H9 (cell line): ENCODE measurements at regions not wholly inside any gene's neighbourhood (a gene's known extent, or its start where the extent isn't known, plus 50 kb on each side); places are given as distances from the start of the nearest gene placed in this dataset.

ENCODE experiments used
- DNase-seq: peaks from one replicate; pipeline ENCODE4 v3.0.0-alpha.2; 2017
- H2AFZ ChIP-seq: one replicate; pipeline ENCODE4 v1.6.1; 2013; ENCODE audit warnings: mild to moderate bottlenecking, low read length, control low read depth, moderate library complexity
- H2AK5ac ChIP-seq: 2 replicates; pipeline ENCODE4 v1.6.1; 2013; ENCODE audit warnings: low read length, control low read depth, mixed read lengths; ENCODE audit not compliant: insufficient read length
- H2BK120ac ChIP-seq: one replicate; pipeline ENCODE4 v1.6.1; 2013; ENCODE audit warnings: low read depth, mild to moderate bottlenecking, low read length, control low read depth, inconsistent platforms; ENCODE audit not compliant: poor library complexity, severe bottlenecking
- H2BK12ac ChIP-seq: 2 replicates; pipeline ENCODE4 v1.6.1; 2013; ENCODE audit warnings: low read length, control low read depth, mixed read lengths, low read depth; ENCODE audit not compliant: insufficient read length
- H2BK15ac ChIP-seq: 2 replicates; pipeline ENCODE4 v1.6.1; 2013; ENCODE audit warnings: low read depth, low read length, control low read depth
- H2BK20ac ChIP-seq: one replicate; pipeline ENCODE4 v1.6.1; 2013; ENCODE audit warnings: low read depth, mild to moderate bottlenecking, low read length, control low read depth, inconsistent platforms; ENCODE audit not compliant: poor library complexity, severe bottlenecking
- H2BK5ac ChIP-seq: 2 replicates; pipeline ENCODE4 v1.6.1; 2013; ENCODE audit warnings: low read length, control low read depth, mixed read lengths; ENCODE audit not compliant: insufficient read length
- H3K14ac ChIP-seq: 2 replicates; pipeline ENCODE4 v1.6.1; 2013; ENCODE audit warnings: low read length, control low read depth; ENCODE audit not compliant: insufficient read depth
- H3K18ac ChIP-seq: 2 replicates; pipeline ENCODE4 v1.6.1; 2013; ENCODE audit warnings: low read depth, mild to moderate bottlenecking, mixed read lengths, low read length, control low read depth; ENCODE audit not compliant: insufficient read length
- H3K23ac ChIP-seq: 2 replicates; pipeline ENCODE4 v1.6.1; 2013; ENCODE audit warnings: low read length, control low read depth, mixed read lengths, low read depth; ENCODE audit not compliant: insufficient read length
- H3K23me2 ChIP-seq: 2 replicates; pipeline ENCODE4 v1.6.1; 2013; ENCODE audit warnings: low read depth, mild to moderate bottlenecking, mixed read lengths, low read length, control low read depth; ENCODE audit not compliant: insufficient read length, poor library complexity, severe bottlenecking
- H3K27ac ChIP-seq: 2 replicates; pipeline ENCODE4 v1.5.1; 2013; ENCODE audit warnings: low read length, control low read depth, mixed read lengths, low read depth; ENCODE audit not compliant: insufficient read length
- H3K27me3 ChIP-seq: 2 replicates; pipeline ENCODE4 v1.6.1; 2013; ENCODE audit warnings: low read length, control low read depth, inconsistent platforms; ENCODE audit not compliant: insufficient read depth
- H3K4ac ChIP-seq: 2 replicates; pipeline ENCODE4 v1.6.1; 2013; ENCODE audit warnings: low read depth, mild to moderate bottlenecking, control low read depth, inconsistent platforms, low read length, moderate library complexity
- H3K4me1 ChIP-seq: 2 replicates; pipeline ENCODE4 v1.6.1; 2013; ENCODE audit warnings: low read length, control low read depth, inconsistent platforms; ENCODE audit not compliant: insufficient read depth
- H3K4me2 ChIP-seq: 2 replicates; pipeline ENCODE4 v1.6.1; 2013; ENCODE audit warnings: low read length, control low read depth, mixed read lengths; ENCODE audit not compliant: insufficient read length, insufficient read depth
- H3K56ac ChIP-seq: 2 replicates; pipeline ENCODE4 v1.6.1; 2013; ENCODE audit warnings: low read depth, mild to moderate bottlenecking, mixed read lengths, low read length, control low read depth; ENCODE audit not compliant: insufficient read length
- H3K79me1 ChIP-seq: 2 replicates; pipeline ENCODE4 v1.6.1; 2013; ENCODE audit warnings: low read depth, mild to moderate bottlenecking, moderate library complexity, low read length, control low read depth, inconsistent platforms; ENCODE audit not compliant: insufficient read depth, poor library complexity, severe bottlenecking
- H3K79me2 ChIP-seq: 2 replicates; pipeline ENCODE4 v1.6.1; 2013; ENCODE audit warnings: low read length, control low read depth, inconsistent platforms; ENCODE audit not compliant: insufficient read depth
- H3K9ac ChIP-seq: 2 replicates; pipeline ENCODE4 v1.6.1; 2013; ENCODE audit warnings: low read length, control low read depth, mixed read lengths; ENCODE audit not compliant: insufficient read length; ENCODE audit errors: extremely low read depth
- H3K9me3 ChIP-seq: one replicate; pipeline ENCODE4 v1.6.1; 2013; ENCODE audit warnings: low read depth, low read length, inconsistent platforms; ENCODE audit not compliant: control insufficient read depth
- H3T11ph ChIP-seq: one replicate; pipeline ENCODE4 v1.6.1; 2013; ENCODE audit warnings: mild to moderate bottlenecking, low read length, control low read depth, inconsistent platforms
- H4K20me1 ChIP-seq: one replicate; pipeline ENCODE4 v1.6.1; 2013; ENCODE audit not compliant: control insufficient read depth, insufficient read length, insufficient read depth
- H4K5ac ChIP-seq: 2 replicates; pipeline ENCODE4 v1.6.1; 2013; ENCODE audit warnings: low read depth, mild to moderate bottlenecking, mixed read lengths, low read length, control low read depth; ENCODE audit not compliant: insufficient read length
- H4K8ac ChIP-seq: replicated peaks from 2 replicates; pipeline ENCODE4 v1.6.1; 2013; ENCODE audit warnings: low read length, control low read depth, mixed read lengths, low read depth; ENCODE audit not compliant: insufficient read length
- H4K91ac ChIP-seq: 2 replicates; pipeline ENCODE4 v1.6.1; 2013; ENCODE audit warnings: low read depth, mild to moderate bottlenecking, moderate library complexity, mixed read lengths, low read length, control low read depth; ENCODE audit not compliant: insufficient read length
- H3K27ac Mint-ChIP-seq, 3 experiments: 2 replicates in 2 of 3; 3 replicates in 1 of 3; pipeline ENCODE4 v1.8.0; 2020 to 2021; ENCODE audit warnings: mixed read lengths in 3 of 3, mild to moderate bottlenecking in 1 of 3, moderate library complexity in 1 of 3
- H3K27me3 Mint-ChIP-seq: 2 replicates; pipeline ENCODE4 v1.8.0; 2021; ENCODE audit warnings: low read depth, mild to moderate bottlenecking, moderate library complexity, mixed read lengths
- H3K36me3 Mint-ChIP-seq, 3 experiments: 2 replicates in 2 of 3; 3 replicates in 1 of 3; pipeline ENCODE4 v1.8.0; 2020 to 2021; ENCODE audit warnings: low read depth in 3 of 3, mixed read lengths in 3 of 3; ENCODE audit not compliant: insufficient read depth in 1 of 3
- H3K4me1 Mint-ChIP-seq, 2 experiments: 2 replicates each; pipeline ENCODE4 v1.8.0; 2020; ENCODE audit warnings: mixed read lengths in 2 of 2
- H3K4me3 Mint-ChIP-seq, 2 experiments: 2 replicates in 1 of 2; 3 replicates in 1 of 2; pipeline ENCODE4 v1.8.0; 2020 to 2021; ENCODE audit warnings: mild to moderate bottlenecking in 2 of 2, mixed read lengths in 2 of 2, moderate library complexity in 1 of 2
- H3K9me3 Mint-ChIP-seq, 2 experiments: 2 replicates in 1 of 2; 3 replicates in 1 of 2; pipeline ENCODE4 v1.8.0; 2020; ENCODE audit warnings: mild to moderate bottlenecking in 2 of 2, mixed read lengths in 2 of 2, moderate library complexity in 1 of 2
- WGBS: extraction: QIAGEN DNeasy Blood & Tissue Kit; methylation state at CpG from one replicate; pipeline ENCODE4 v1.1.7; 2013; ENCODE audit warnings: missing lambda C conversion rate, low lambda C conversion rate, mixed read lengths; ENCODE audit not compliant: insufficient read length; ENCODE audit errors: extremely low coverage; 5-methylcytosine and 5-hydroxymethylcytosine counted together
- TF ChIP-seq, protein P1 (sequence below): fragments of 200-600 bp; sonication (generic); conservative IDR thresholded peaks from 3 replicates; pipeline ENCODE4 v1.8.0; 2021; ENCODE audit warnings: antibody characterized with exemption, mild to moderate bottlenecking

DNA sequence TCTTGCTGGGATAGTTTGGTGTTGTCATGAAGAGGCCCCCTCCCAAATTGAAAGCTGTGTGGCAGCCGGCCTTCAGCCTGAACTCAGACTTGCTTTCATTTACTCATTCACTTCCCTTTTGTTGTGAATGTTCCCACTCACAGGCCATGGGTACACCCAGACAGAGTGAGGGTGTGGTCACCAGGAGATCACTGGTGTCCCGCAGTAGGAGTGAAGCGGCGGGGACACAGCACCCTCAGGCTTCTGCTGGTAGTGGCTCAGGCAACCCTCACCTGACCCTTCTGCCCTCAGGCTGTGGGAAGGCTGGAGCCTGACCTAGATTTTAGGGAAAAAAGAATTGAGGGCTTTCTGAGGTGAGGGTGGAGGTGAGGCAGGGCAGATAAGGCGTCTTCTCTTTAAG lies 244.4 kb downstream of the SOX2 start:
- peak overlapping the region in 2 of 3 experiments; percentile 29 to 31; a peak in 1 of 7 replicates for H3K27ac Mint-ChIP-seq
- no peak overlapping the region for H3K18ac ChIP-seq

More for the DNA sequence above, 244.4 kb downstream of the SOX2 start:
- Histone ChIP-seq H3K27me3 (0 out of 2 replicates have a peak, but pooled peaks cover 2% of the 10 kb centered on the region), H4K5ac (no peak overlapping the region), H3K9me3 (no peaks in the 10 kb centered on the region), H3K9ac (no peak overlapping the region), H2BK12ac (no peak overlapping the region), H3K4ac (no peak overlapping the region), H3K56ac (no peak overlapping the region), H3T11ph (no peak overlapping the region), H3K4me2 (no peak overlapping the region), H2BK5ac (no peak overlapping the region), H3K27ac (no peak overlapping the region), H2AK5ac (no peak overlapping the region), H3K23ac (no peak overlapping the region), H3K79me1 (no peaks in the 10 kb centered on the region), H2AFZ (no peak overlapping the region), H2BK20ac (no peak overlapping the region), H4K91ac (no peak overlapping the region), H3K14ac (no peak overlapping the region), H4K8ac (no peak overlapping the region), H4K20me1 (no peaks in the 10 kb centered on the region), H2BK120ac (no peak overlapping the region), H3K79me2 (no peaks in the 10 kb centered on the region), H3K23me2 (no peaks in the 10 kb centered on the region), H2BK15ac (no peak overlapping the region), H3K4me1 (no peaks in the 10 kb centered on the region)
- H3K27me3 Mint-ChIP-seq = no peaks in the 10 kb centered on the region
- TF ChIP-seq, protein P1, sequence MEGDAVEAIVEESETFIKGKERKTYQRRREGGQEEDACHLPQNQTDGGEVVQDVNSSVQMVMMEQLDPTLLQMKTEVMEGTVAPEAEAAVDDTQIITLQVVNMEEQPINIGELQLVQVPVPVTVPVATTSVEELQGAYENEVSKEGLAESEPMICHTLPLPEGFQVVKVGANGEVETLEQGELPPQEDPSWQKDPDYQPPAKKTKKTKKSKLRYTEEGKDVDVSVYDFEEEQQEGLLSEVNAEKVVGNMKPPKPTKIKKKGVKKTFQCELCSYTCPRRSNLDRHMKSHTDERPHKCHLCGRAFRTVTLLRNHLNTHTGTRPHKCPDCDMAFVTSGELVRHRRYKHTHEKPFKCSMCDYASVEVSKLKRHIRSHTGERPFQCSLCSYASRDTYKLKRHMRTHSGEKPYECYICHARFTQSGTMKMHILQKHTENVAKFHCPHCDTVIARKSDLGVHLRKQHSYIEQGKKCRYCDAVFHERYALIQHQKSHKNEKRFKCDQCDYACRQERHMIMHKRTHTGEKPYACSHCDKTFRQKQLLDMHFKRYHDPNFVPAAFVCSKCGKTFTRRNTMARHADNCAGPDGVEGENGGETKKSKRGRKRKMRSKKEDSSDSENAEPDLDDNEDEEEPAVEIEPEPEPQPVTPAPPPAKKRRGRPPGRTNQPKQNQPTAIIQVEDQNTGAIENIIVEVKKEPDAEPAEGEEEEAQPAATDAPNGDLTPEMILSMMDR = no peak
- H3K36me3 Mint-ChIP-seq = peaks cover 0 to 2% (median 0%) of the 10 kb centered on the region in 3 experiments; a peak in 2 of 7 replicates
- no peaks in the 10 kb centered on the region for H3K9me3 Mint-ChIP-seq
- WGBS = no CpG with 5 or more reads among the region's 5 CpGs
- no peak overlapping the region for H3K4me3 Mint-ChIP-seq
- H3K4me1 Mint-ChIP-seq = peaks cover 17 to 22% of the 10 kb centered on the region in 2 experiments
- no peak for DNase-seq
